ENCODE measurements at regions not wholly inside any gene's neighbourhood (a gene's known extent, or its start where the extent isn't known, plus 50 kb on each side); places are given as distances from the start of the nearest gene placed in this dataset.

- no peak for DNase-seq (ENCODE audit: low spot score in 2 of 2, unreplicated experiment in 2 of 2)
- H3K9me3 Mint-ChIP-seq = no peaks in the 10 kb centered on the region
- H3K4me1 Mint-ChIP-seq = no peaks in the 10 kb centered on the region
- peaks cover 31% of the 10 kb centered on the region for H3K27me3 Mint-ChIP-seq (ENCODE audit: low read depth)
- no peak overlapping the region for H3K4me3 Mint-ChIP-seq
- H3K36me3 Mint-ChIP-seq = no peaks in the 10 kb centered on the region
- H3K27ac Mint-ChIP-seq = no peak overlapping the region
- TF ChIP-seq CTCF (IDR thresholded peaks at IDR 0.05; ENCODE audit: unreplicated experiment) = no peak
These were observed 51.2 kb upstream of the GPR31 start for GRCh38 chr6:167208819-167209576.

GRCh38 chr6:167209577-167209975, 51.8 kb upstream of the GPR31 start:
- no peaks in the 10 kb centered on the region for H3K36me3 Mint-ChIP-seq
- H3K4me3 Mint-ChIP-seq = no peak overlapping the region
- H3K4me1 Mint-ChIP-seq = peaks cover 4% of the 10 kb centered on the region
- H3K9me3 Mint-ChIP-seq = no peaks in the 10 kb centered on the region
- no peak for DNase-seq (ENCODE audit: low spot score in 2 of 2, unreplicated experiment in 2 of 2)
- peaks cover 31% of the 10 kb centered on the region for H3K27me3 Mint-ChIP-seq (ENCODE audit: low read depth)
- TF ChIP-seq CTCF (IDR thresholded peaks at IDR 0.05; ENCODE audit: unreplicated experiment) = no peak
- H3K27ac Mint-ChIP-seq = no peak overlapping the region

GRCh38 chr6:167210375-167211294, 52.9 kb upstream of the GPR31 start:
- DNase-seq (ENCODE audit: low spot score in 2 of 2, unreplicated experiment in 2 of 2) = no peak
- Mint-ChIP-seq H3K36me3 (no peaks in the 10 kb centered on the region), H3K27me3 (ENCODE audit: low read depth) (peaks cover 31% of the 10 kb centered on the region), H3K9me3 (no peaks in the 10 kb centered on the region), H3K4me1 (peaks cover 4% of the 10 kb centered on the region), H3K4me3 (no peak overlapping the region), H3K27ac (no peak overlapping the region)
- TF ChIP-seq CTCF (IDR thresholded peaks at IDR 0.05; ENCODE audit: unreplicated experiment) = no peak

DNA sequence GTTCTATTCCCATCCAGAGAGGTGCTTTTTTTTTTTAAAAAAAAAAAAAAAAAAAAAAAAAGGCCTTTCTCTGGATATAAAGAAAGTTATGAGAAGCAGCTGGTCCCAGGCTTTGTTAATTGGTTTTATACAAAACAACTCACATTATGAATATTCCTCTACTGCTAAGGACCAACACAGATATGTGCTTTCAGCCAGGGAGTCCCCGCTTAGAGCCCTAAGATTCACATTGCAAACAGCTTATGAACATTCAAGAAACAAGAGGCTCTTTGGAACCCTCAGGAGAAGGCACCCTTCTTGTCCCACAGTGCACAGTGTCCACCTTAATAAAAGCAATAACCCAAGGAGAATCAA, 53.5 kb upstream of the GPR31 start:
- Mint-ChIP-seq H3K27me3 (ENCODE audit: low read depth) (peaks cover 30% of the 10 kb centered on the region), H3K4me3 (no peak overlapping the region)

More for the DNA sequence above, 53.5 kb upstream of the GPR31 start:
- Mint-ChIP-seq H3K9me3 (no peaks in the 10 kb centered on the region), H3K36me3 (no peaks in the 10 kb centered on the region), H3K4me1 (peaks cover 4% of the 10 kb centered on the region), H3K27ac (no peak overlapping the region)
- DNase-seq (ENCODE audit: low spot score in 2 of 2, unreplicated experiment in 2 of 2) = no peak
- TF ChIP-seq CTCF (IDR thresholded peaks at IDR 0.05; ENCODE audit: unreplicated experiment) = no peak
